Heart right ventricle (tissue), 16 donors: ENCODE measurements at regions not wholly inside any gene's neighbourhood (a gene's known extent, or its start where the extent isn't known, plus 50 kb on each side); places are given as distances from the start of the nearest gene placed in this dataset.
"Not testable (repeated sequence)": the region's sequence is repeated elsewhere in the genome, so short reads cannot be mapped to it uniquely, and the experiment has no call there.

ENCODE experiments used
- ATAC-seq, 8 donors: fragments of 200-7000 bp; cut with Tn5 transposase; one replicate each; pipeline ENCODE4 v1.9.1; 2020; ENCODE audit warnings: mild to moderate bottlenecking in 8 of 8, moderate library complexity in 8 of 8, moderate number of reproducible peaks in 1 of 8
- DNase-seq, 2 donors: peaks; one replicate each; pipeline ENCODE4 v3.0.0-alpha.2; 2020
- H3K27ac ChIP-seq, 10 donors: fragments of 200-600 bp; sonication (generic) in 2 of 10; one replicate each; pipeline versions ENCODE4 v1.5.0 to v1.8.0; 2020 to 2022; ENCODE audit warnings: mild to moderate bottlenecking in 3 of 10
- H3K27me3 ChIP-seq, 7 donors: fragments of 200-600 bp; one replicate each; pipeline ENCODE4 v1.8.0; 2021 to 2022; ENCODE audit warnings: mild to moderate bottlenecking in 2 of 7
- H3K36me3 ChIP-seq, 9 donors: fragments of 200-600 bp; sonication (generic) in 1 of 9; one replicate each; pipeline versions ENCODE4 v1.5.0 to v1.8.0; 2020 to 2022; ENCODE audit warnings: mild to moderate bottlenecking in 2 of 9
- H3K4me1 ChIP-seq, 9 donors: fragments of 200-600 bp; sonication (generic) in 1 of 9; one replicate each; pipeline versions ENCODE4 v1.5.0 to v1.8.0; 2020 to 2022; ENCODE audit warnings: mild to moderate bottlenecking in 4 of 9
- H3K4me3 ChIP-seq, 10 donors: fragments of 200-600 bp; sonication (generic) in 2 of 10; one replicate each; pipeline versions ENCODE4 v1.5.0 to v1.8.0; 2020 to 2022; ENCODE audit warnings: mild to moderate bottlenecking in 7 of 10, moderate library complexity in 2 of 10
- H3K9me3 ChIP-seq, 11 donors: fragments of 200-600 bp in 10 of 11; sonication (generic) in 2 of 11; one replicate each; pipeline versions ENCODE4 v1.5.0 to v1.8.0; 2013 to 2022; ENCODE audit warnings: mild to moderate bottlenecking in 2 of 11, control low read depth in 1 of 11, moderate library complexity in 1 of 11
- CTCF ChIP-seq, 9 donors: fragments of 200-600 bp; sonication (generic) in 2 of 9; IDR thresholded peaks; one replicate each; pipeline versions ENCODE4 v1.5.0 to v1.8.0; 2021 to 2022; ENCODE audit warnings: antibody characterized with exemption in 9 of 9, mild to moderate bottlenecking in 5 of 9, moderate library complexity in 1 of 9
- WGBS, 2 donors: extraction: QIAGEN DNeasy Blood & Tissue Kit; methylation state at CpG; one replicate each; pipeline ENCODE4 v1.1.7; 2013; ENCODE audit warnings: inconsistent platforms in 1 of 2; 5-methylcytosine and 5-hydroxymethylcytosine counted together
- intact Hi-C, 10 donors: fragments of 100-400 bp; cut with DNase I; formaldehyde crosslinking; loops; one replicate each; pipeline versions ENCODE4 v1.11.1 to v1.14.2; 2022
- donor health status: Arrhythmogenic right ventricular cardiomyopathy.
- donor health status: ischemic (EF 13 %, LVEDD 7.1; RV severe dilation, severe dysfunction).
- donor health status: healthy with polysubstance abuse.
- donor health status: DM: no; HTN: yes; CAD: no.
- donor health status: DM: no; HTN: no; CAD: no.
- donor health status: ischemic (EF 25% LVEDD 6.9; RV normal size, moderate dysfunction).
- donor health status: ischemic (EF 25% LVEDD 5.7; RV mildly dilated, moderate dysfunction).
- donor health status: healthy.
- donor health status: DM: yes; HTN: yes; CAD: no.
- donor health status: Ischemic cardiomyopathy.
- donor health status: ischemic (EF 35%, LVEDD 5.7; RV mildly dilated, moderate dysfunction).
- donor health status: nonischemic (EF 11% LVEDD 7.7; RV severe dilation, severe dysfunction).
- donor health status: DM: yes; HTN: yes; CAD: no.
- donor health status: PGD.
- donor health status: ischemic (EF 29% LVEDD 5.4; RV normal size, mild dysfunction).
- donor health status: nonischemic (EF 23%, LVEDD 6.1; RV moderate dilation, normal function).

GRCh38 chr9:80492221-80492620 is 920.5 kb downstream of the TLE4 start:
- no peaks in the 10 kb centered on the region for H3K4me1 ChIP-seq
- H3K27me3 ChIP-seq = no peaks in the 10 kb centered on the region
- peak; percentile 35 to 85 (median 69) for ATAC-seq
- H3K36me3 ChIP-seq = no peaks in the 10 kb centered on the region
- DNase-seq = peak; percentile 29 to 39
- intact Hi-C loops = no loop called here
- H3K27ac ChIP-seq = no peak overlapping the region
- no peak for TF ChIP-seq CTCF (IDR thresholded peaks at IDR 0.05)
- no peak overlapping the region for H3K4me3 ChIP-seq
- peaks cover 0 to 16% (median 0%) of the 10 kb centered on the region in 11 donors for H3K9me3 ChIP-seq
- 31 to 35% methylated on average over 3 of the region's 3 CpGs for WGBS, 2 donors

DNA sequence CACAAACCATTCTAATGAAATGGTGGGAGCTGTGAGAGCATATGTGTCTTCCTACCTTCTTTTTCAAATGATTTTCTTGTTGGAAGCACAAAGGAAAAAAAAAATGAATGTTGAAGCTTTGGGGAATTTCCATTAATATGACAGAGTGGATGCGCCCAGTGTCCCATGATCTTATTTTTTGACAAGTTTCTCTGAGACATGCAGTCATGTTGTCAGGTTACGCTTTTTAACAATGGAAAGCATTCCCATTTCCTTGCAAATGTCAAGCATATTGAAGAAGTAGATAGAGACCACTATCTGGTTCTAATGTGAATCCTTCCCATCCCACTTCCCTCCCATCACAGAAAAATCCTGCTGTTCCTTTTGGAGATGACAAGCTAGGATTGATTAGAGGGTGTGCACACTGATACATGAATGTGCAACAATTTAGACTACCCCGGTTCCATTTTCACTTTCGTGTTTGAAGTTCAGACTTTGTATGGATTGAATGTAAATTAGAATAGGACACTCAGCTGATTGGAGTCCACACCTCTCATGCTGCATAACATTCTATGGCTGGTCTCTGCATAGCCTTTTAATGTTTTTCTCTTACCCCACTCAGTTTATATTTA is 919.4 kb downstream of the TLE4 start:
- ATAC-seq (no peak), DNase-seq (no peak)
- H3K4me1 ChIP-seq = no peaks in the 10 kb centered on the region
- TF ChIP-seq CTCF (IDR thresholded peaks at IDR 0.05) = no peak
- H3K27ac ChIP-seq = no peak overlapping the region
- H3K9me3 ChIP-seq = peaks cover 0 to 16% (median 0%) of the 10 kb centered on the region in 11 donors
- 81 to 87% methylated on average over 4 of the region's 4 CpGs for WGBS, 2 donors
- no peaks in the 10 kb centered on the region for H3K27me3 ChIP-seq
- H3K36me3 ChIP-seq = no peaks in the 10 kb centered on the region
- no peak overlapping the region for H3K4me3 ChIP-seq
- intact Hi-C loops = no loop called here

GRCh38 chr9:80489329-80489728 is 917.6 kb downstream of the TLE4 start:
- no peak for TF ChIP-seq CTCF (IDR thresholded peaks at IDR 0.05)
- H3K27me3 ChIP-seq = no peaks in the 10 kb centered on the region
- peaks cover 0 to 4% (median 0%) of the 10 kb centered on the region in 11 donors for H3K9me3 ChIP-seq
- no peak overlapping the region for H3K4me3 ChIP-seq
- H3K27ac ChIP-seq = no peak overlapping the region
- DNase-seq (no peak), ATAC-seq (no peak)
- intact Hi-C loops = no loop called here
- 85 to 88% methylated on average over 4 of the region's 4 CpGs for WGBS, 2 donors
- no peaks in the 10 kb centered on the region for H3K36me3 ChIP-seq
- no peaks in the 10 kb centered on the region for H3K4me1 ChIP-seq

GRCh38 chr9:80485420-80486250 is 913.9 kb downstream of the TLE4 start:
- TF ChIP-seq CTCF (IDR thresholded peaks at IDR 0.05) = no peak
- no peaks in the 10 kb centered on the region for H3K36me3 ChIP-seq
- 73 to 81% methylated on average over 3 of the region's 3 CpGs for WGBS, 2 donors

GRCh38 chr9:80482251-80482650 is 910.5 kb downstream of the TLE4 start:
- H3K4me1 ChIP-seq, H3K27ac ChIP-seq, DNase-seq, H3K27me3 ChIP-seq, intact Hi-C loops, ATAC-seq, H3K36me3 ChIP-seq, H3K4me3 ChIP-seq: not testable (repeated sequence)
- H3K9me3 ChIP-seq = peaks cover 0 to 45% (median 18%) of the 10 kb centered on the region in 11 donors
- 21 to 43% methylated on average over 1 of the region's 1 CpG for WGBS, 2 donors

More at GRCh38 chr9:80485420-80486250, 913.9 kb downstream of the TLE4 start:
- ATAC-seq (no peak), DNase-seq (no peak)
- Histone ChIP-seq H3K27ac (no peak overlapping the region), H3K9me3 (peaks cover 0 to 35% (median 16%) of the 10 kb centered on the region in 11 donors), H3K27me3 (no peaks in the 10 kb centered on the region), H3K4me3 (no peak overlapping the region), H3K4me1 (no peaks in the 10 kb centered on the region)
- intact Hi-C loops = no loop called here
